ENCODE measurements at regions not wholly inside any gene's neighbourhood (a gene's known extent, or its start where the extent isn't known, plus 50 kb on each side); places are given as distances from the start of the nearest gene placed in this dataset.

GRCh38 chr6:12661432-12662089 is 55.0 kb upstream of the PHACTR1 start:
- no peaks in the 10 kb centered on the region for H3K79me2 ChIP-seq (ENCODE audit: control insufficient read depth, insufficient read depth, low read length)
- no peak overlapping the region for H2AFZ ChIP-seq (ENCODE audit: low read length)
- H3K4me3 ChIP-seq (replicated peaks in 1 of 4; ENCODE audit: control extremely low read depth in 1 of 4, insufficient read depth in 1 of 4, low read depth in 3 of 4, low read length in 4 of 4), result no peak overlapping the region
- no peaks in the 10 kb centered on the region for H3K9me3 ChIP-seq (ENCODE audit: control insufficient read depth, insufficient read depth, low read depth, low read length)
- DNase-seq (ENCODE audit: low read depth in 2 of 2), result no peak
- H4K20me1 ChIP-seq (ENCODE audit: control insufficient read depth, extremely low read depth, insufficient read depth, low read length), result no peaks in the 10 kb centered on the region
- no peak overlapping the region for H3K9ac ChIP-seq (ENCODE audit: insufficient read depth, low read length)
- no peaks in the 10 kb centered on the region for H3K36me3 ChIP-seq (ENCODE audit: control insufficient read depth, insufficient read depth, low read length)
- H3K27ac ChIP-seq (ENCODE audit: insufficient read depth, low read length), result no peak overlapping the region
- H3K4me1 ChIP-seq (ENCODE audit: control insufficient read depth, extremely low read depth, insufficient read depth, low read length), result no peaks in the 10 kb centered on the region
- TF ChIP-seq CTCF (conservative IDR thresholded peaks at IDR 0.05 in 1 of 2, IDR thresholded peaks at IDR 0.05 in 1 of 2; ENCODE audit: low read depth in 1 of 2, low read length in 2 of 2) (no peak), EZH2 (IDR thresholded peaks at IDR 0.05; ENCODE audit: low read length, missing control alignments) (no peak)
- H3K4me2 ChIP-seq (ENCODE audit: extremely low read depth, insufficient read depth, low read length), result no peak overlapping the region
- H3K27me3 ChIP-seq (ENCODE audit: control insufficient read depth, insufficient read depth, low read length), result no peaks in the 10 kb centered on the region

All from fibroblast of lung (primary cell).